H1 (cell line): ENCODE measurements at regions not wholly inside any gene's neighbourhood (a gene's known extent, or its start where the extent isn't known, plus 50 kb on each side); places are given as distances from the start of the nearest gene placed in this dataset.

Experiments used
- HDAC6 ChIP-seq: IDR thresholded peaks from one replicate; pipeline ENCODE4 v1.7.1; 2012; ENCODE audit warnings: low read depth, mild to moderate bottlenecking, inconsistent platforms, low read length, moderate library complexity
- SIX5 ChIP-seq: IDR thresholded peaks from 2 replicates; pipeline ENCODE4 v1.6.1; 2011; ENCODE audit warnings: mild to moderate bottlenecking, low read depth, low read length
- SRF ChIP-seq: IDR thresholded peaks from 2 replicates; pipeline ENCODE4 v1.6.1; 2011; ENCODE audit warnings: mild to moderate bottlenecking, low read depth, low read length, moderate library complexity
- YY1 ChIP-seq: IDR thresholded peaks from 2 replicates; pipeline ENCODE4 v1.6.1; 2011; ENCODE audit warnings: low read depth, mild to moderate bottlenecking, low read length

DNA sequence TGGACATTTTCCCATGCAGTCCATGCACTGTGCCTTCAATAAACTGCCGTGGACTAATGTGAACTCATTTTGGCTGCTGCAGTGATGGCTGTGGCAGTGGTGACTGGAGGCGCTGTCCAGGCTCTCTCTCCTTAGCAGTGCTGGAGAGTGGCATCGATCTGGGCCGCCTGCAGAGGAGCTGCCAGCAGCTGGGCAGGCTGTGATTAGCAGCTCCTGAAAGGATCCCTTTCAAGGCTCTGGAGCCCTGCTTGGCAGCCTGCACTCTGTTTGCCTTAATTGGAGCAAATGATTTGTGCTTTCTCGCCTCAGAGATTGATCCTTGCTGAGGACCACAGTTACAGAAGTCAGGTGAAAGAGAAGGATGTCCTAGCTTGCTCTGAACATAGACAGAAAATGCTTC, 130.1 kb upstream of the VWC2 start (continued):
- TF ChIP-seq HDAC6 = no peak
- no peak for TF ChIP-seq YY1
- no peak for TF ChIP-seq SIX5
- no peak for TF ChIP-seq SRF
